Astrocyte (in vitro differentiated cells and primary cell): ENCODE measurements at regions not wholly inside any gene's neighbourhood (a gene's known extent, or its start where the extent isn't known, plus 50 kb on each side); places are given as distances from the start of the nearest gene placed in this dataset.

ENCODE experiments used
- CTCF ChIP-seq: IDR thresholded peaks from 2 replicates; pipeline ENCODE4 v1.5.1; 2011; ENCODE audit warnings: low read depth, mild to moderate bottlenecking, inconsistent platforms, low read length, moderate library complexity; ENCODE audit not compliant: insufficient read depth
- EZH2 ChIP-seq: IDR thresholded peaks from 2 replicates; pipeline ENCODE4 v1.6.1; 2012; ENCODE audit warnings: mild to moderate bottlenecking, low read length, inconsistent platforms; ENCODE audit not compliant: insufficient read depth

DNA sequence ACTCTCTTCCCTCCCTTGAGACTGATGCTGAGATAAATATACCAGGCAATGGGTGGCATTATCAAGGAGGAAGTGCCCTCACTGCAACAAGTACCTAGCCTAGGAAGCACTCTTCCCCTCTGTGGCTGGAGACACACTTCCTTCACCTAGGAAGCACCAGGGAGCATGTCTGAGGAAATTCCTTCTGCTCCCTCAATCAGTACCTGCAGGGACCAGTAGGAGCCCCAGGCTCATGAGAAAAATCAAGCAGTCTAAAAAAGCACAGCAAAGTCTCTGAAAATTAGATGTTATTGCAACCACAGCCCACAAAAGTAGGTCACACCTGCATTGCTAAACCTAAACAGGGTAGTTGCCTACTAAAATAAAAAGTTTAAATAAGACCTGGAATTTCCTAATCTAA lies 78.2 kb upstream of the TRPM1 start:
- TF ChIP-seq EZH2 (no peak), CTCF (no peak)
